NT2/D1 (cell line): ENCODE measurements at regions not wholly inside any gene's neighbourhood (a gene's known extent, or its start where the extent isn't known, plus 50 kb on each side); places are given as distances from the start of the nearest gene placed in this dataset.
"Not testable (repeated sequence)": the region's sequence is repeated elsewhere in the genome, so short reads cannot be mapped to it uniquely, and the experiment has no call there.

ENCODE experiments used
- DNase-seq: peaks from one replicate; pipeline ENCODE4 v3.0.0-alpha.2; 2011; ENCODE audit warnings: low read depth, low spot score
- H3K27me3 ChIP-seq: 2 replicates; pipeline ENCODE4 v1.6.0; 2011; ENCODE audit warnings: mild to moderate bottlenecking; ENCODE audit not compliant: insufficient read length, insufficient read depth
- H3K36me3 ChIP-seq: 2 replicates; pipeline ENCODE4 v1.6.1; 2011; ENCODE audit warnings: mild to moderate bottlenecking, low read length, mixed read lengths; ENCODE audit not compliant: insufficient read depth, insufficient read length
- H3K4me1 ChIP-seq: 2 replicates; pipeline ENCODE4 v1.5.1; 2011; ENCODE audit not compliant: insufficient read depth, insufficient read length
- H3K4me3 ChIP-seq: 2 replicates; pipeline ENCODE4 v1.5.1; 2011; ENCODE audit warnings: low read depth; ENCODE audit not compliant: insufficient read length
- H3K9ac ChIP-seq: 2 replicates; pipeline ENCODE4 v1.6.0; 2011; ENCODE audit warnings: low read depth; ENCODE audit not compliant: insufficient read length
- H3K9me3 ChIP-seq: 2 replicates; pipeline ENCODE4 v1.5.1; 2011; ENCODE audit warnings: mild to moderate bottlenecking, low read length; ENCODE audit not compliant: insufficient read depth
- SUZ12 ChIP-seq: IDR thresholded peaks from 2 replicates; pipeline ENCODE4 v1.6.1; 2011; ENCODE audit not compliant: insufficient read length, insufficient read depth; ENCODE audit errors: extremely low read depth
- YY1 ChIP-seq: IDR thresholded peaks from 2 replicates; pipeline ENCODE4 v1.6.1; 2011; ENCODE audit not compliant: insufficient read length, insufficient read depth
- ZNF274 ChIP-seq: IDR thresholded peaks from 2 replicates; pipeline ENCODE4 v1.6.1; 2011; ENCODE audit warnings: mild to moderate bottlenecking, low read depth, low read length

DNA sequence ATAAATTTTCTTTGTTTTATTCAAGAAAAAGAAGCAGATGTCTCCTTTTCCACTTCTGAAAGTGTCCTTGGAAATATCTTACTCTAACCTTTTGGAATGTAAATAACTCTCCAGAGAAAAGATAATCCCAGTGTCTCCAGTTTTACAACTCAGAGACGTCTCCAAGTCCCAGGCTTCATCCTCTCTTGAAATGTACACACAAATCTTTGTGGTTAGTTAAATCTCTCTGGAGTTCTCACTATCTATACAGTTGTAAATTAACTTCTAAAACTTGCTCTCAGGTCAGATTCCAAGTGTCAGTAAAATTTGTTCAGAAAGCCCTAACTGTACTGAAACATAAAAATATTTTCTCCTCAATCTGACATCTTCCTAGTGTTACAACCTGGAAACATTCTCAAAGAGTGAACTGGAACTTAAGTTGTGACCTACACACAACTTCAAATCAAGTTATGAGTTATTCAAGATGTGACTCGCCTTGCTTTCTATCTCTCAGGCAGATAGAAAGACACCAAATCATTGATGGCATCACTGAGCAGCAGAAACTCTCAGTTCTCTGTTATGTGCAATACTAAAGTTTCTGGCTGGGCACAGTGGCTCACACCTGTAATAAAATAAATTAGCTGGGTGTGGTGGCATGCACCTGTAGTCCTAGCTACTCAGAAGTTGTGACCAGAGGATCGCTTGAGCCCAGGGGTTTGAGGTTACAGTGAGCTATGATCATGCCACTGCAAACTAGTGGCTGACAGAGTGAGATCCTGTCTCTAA is 284.2 kb downstream of the RCHY1 start:
- Histone ChIP-seq H3K9me3 (no peaks in the 10 kb centered on the region), H3K27me3 (no peaks in the 10 kb centered on the region), H3K9ac (no peak overlapping the region), H3K4me3 (no peak overlapping the region), H3K4me1 (no peaks in the 10 kb centered on the region), H3K36me3 (no peaks in the 10 kb centered on the region)
- TF ChIP-seq SUZ12 (no peak), YY1 (no peak), ZNF274 (no peak)
- no peak for DNase-seq

DNA sequence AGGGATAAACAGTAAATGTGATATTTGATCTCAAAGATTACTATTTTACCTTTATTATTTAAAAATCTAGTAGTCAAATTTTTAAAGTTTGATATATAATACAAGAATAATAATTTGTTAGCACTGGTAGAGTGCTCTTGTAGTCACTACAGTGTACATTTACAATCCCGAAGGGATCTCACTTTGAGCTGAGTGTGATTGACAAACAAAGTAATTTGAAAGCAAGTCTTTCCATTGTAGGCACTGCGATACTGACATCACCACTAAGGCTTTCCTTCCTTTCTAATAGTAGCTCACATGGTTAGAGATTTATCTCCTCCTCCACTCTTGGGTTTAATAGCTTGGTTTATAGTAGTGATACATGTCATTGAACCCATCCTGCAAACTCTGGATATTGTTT is 280.6 kb downstream of the PARM1 start:
- TF ChIP-seq SUZ12 (no peak), YY1 (no peak), ZNF274 (no peak)
- no peaks in the 10 kb centered on the region for H3K36me3 ChIP-seq
- no peak for DNase-seq
- no peaks in the 10 kb centered on the region for H3K4me1 ChIP-seq
- H3K9ac ChIP-seq = no peak overlapping the region
- H3K4me3 ChIP-seq = no peak overlapping the region
- no peaks in the 10 kb centered on the region for H3K27me3 ChIP-seq
- H3K9me3 ChIP-seq = no peaks in the 10 kb centered on the region

DNA sequence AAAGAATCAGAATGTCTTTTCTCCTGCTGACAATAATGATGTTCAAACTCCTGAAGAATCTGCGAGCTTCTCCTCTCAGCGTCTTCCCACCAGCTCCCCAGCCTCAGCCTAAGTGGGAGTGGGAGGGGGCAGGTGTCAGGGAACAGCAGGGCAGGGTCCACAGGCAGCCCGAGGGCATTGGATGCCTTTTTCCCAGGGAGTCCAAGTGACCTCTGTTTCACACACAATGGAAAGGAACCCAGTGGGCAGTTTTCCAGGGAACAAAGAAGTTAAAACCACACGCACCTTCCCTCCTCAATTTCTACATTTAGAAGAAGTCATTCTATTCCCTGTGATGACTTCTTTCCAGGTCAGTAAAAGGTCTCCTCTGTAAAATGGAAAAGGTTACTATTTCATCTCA is 278.5 kb downstream of the PARM1 start:
- TF ChIP-seq SUZ12 (no peak), ZNF274 (no peak), YY1 (no peak)
- Histone ChIP-seq H3K9me3 (no peaks in the 10 kb centered on the region), H3K36me3 (no peaks in the 10 kb centered on the region), H3K4me3 (no peak overlapping the region), H3K9ac (no peak overlapping the region), H3K4me1 (no peaks in the 10 kb centered on the region), H3K27me3 (no peaks in the 10 kb centered on the region)
- DNase-seq = no peak

DNA sequence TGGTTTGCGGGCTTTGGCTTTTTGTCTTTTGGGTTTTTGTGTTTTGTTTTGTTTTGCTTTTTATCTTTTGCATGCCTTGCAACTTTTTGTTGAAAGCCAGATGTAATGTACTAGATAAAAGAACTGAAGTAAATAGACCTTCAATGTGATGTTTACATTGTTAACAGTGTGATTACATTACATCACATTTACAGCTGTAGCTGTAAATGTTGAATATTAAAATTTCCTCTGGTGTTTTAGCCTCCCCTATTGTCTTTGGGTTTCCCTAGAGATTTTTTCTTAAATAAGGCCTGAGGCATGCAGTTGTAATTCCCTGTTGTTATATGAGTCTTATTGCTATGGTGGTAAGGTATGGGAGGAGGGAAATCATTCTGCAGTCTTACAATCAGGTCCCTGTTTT is 275.0 kb downstream of the PARM1 start:
- Histone ChIP-seq H3K9ac (no peak overlapping the region), H3K9me3 (no peaks in the 10 kb centered on the region), H3K4me3 (no peak overlapping the region), H3K4me1 (no peaks in the 10 kb centered on the region), H3K36me3 (no peaks in the 10 kb centered on the region), H3K27me3 (no peaks in the 10 kb centered on the region)
- no peak for DNase-seq
- TF ChIP-seq YY1 = no peak
- TF ChIP-seq ZNF274 = no peak
- TF ChIP-seq SUZ12 = no peak

DNA sequence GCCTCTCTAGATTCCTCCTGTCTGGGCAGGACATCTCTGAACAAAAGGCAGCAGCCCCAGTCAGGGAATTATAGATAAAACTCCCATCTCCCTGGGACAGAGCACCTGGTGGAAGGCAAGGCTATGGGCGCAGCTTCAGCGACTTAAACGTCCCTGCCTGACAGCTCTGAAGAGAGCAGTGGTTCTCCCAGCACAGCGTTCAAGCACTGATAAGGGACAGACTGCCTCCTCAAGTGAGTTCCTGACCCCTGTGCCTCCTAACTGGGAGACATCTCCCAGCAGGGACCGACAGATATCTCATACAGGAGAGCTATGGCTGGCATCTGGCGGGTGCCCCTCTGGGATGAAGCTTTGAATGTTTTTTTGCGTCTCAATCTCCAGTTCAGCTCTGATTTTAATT is 262.2 kb downstream of the PARM1 start:
- no peaks in the 10 kb centered on the region for H3K4me1 ChIP-seq
- H3K36me3 ChIP-seq = no peaks in the 10 kb centered on the region
- no peak overlapping the region for H3K4me3 ChIP-seq
- no peaks in the 10 kb centered on the region for H3K27me3 ChIP-seq
- DNase-seq = no peak
- TF ChIP-seq ZNF274 (no peak), YY1 (no peak), SUZ12 (no peak)
- no peak overlapping the region for H3K9ac ChIP-seq
- no peaks in the 10 kb centered on the region for H3K9me3 ChIP-seq

DNA sequence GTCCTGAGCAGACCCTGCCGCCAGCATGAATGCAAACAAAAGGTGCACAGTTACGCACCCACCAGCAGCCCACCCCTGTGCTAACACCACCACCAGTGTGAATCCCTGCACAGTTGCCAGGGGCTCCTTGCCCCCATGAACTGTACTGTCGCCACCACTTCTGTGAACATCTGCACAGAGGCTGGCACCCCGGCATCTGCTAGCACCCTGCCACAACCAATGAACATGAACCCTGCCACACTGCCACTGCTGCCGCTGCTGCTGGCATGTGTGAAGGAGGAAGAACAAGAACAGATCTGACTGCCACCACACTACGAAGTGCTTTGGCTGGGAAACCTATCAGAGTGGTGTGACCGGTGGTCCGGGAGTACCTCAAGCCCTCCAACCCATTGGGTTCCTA is 261.3 kb downstream of the PARM1 start:
- TF ChIP-seq ZNF274 (no peak), SUZ12 (no peak), YY1 (no peak)
- no peaks in the 10 kb centered on the region for H3K9me3 ChIP-seq
- no peak for DNase-seq

DNA sequence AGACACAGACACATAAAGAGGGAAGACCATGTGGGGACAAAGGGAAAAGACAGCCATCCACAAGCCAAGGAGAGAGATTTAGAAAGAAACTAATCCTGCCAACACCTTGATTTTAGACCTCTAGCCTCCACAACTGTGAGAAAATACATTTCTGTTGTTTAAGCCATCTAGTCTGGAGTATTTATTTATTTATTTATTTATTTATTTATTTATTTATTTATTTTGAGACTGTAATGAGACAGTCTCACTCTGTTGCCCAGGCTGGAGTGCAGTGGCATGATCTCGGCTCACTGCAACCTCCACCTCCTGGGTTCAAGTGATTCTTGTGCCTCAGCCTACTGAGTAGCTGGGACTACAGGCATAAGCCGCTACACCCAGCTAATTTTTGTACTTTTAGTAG is 259.3 kb downstream of the PARM1 start:
- H3K4me1 ChIP-seq, DNase-seq, H3K9me3 ChIP-seq, H3K9ac ChIP-seq, H3K36me3 ChIP-seq, H3K4me3 ChIP-seq, H3K27me3 ChIP-seq: not testable (repeated sequence)

More for the DNA sequence above, 261.3 kb downstream of the PARM1 start:
- Histone ChIP-seq H3K4me1 (no peaks in the 10 kb centered on the region), H3K4me3 (no peak overlapping the region), H3K9ac (no peak overlapping the region), H3K27me3 (no peaks in the 10 kb centered on the region), H3K36me3 (no peaks in the 10 kb centered on the region)
